Liver (tissue), 8 donors: ENCODE measurements at regions not wholly inside any gene's neighbourhood (a gene's known extent, or its start where the extent isn't known, plus 50 kb on each side); places are given as distances from the start of the nearest gene placed in this dataset.

Experiments used
- DNase-seq: peaks from one replicate; pipeline ENCODE4 v3.0.0-alpha.2; 2017; ENCODE audit warnings: low spot score
- H3K27ac ChIP-seq, 2 donors: one replicate each; pipeline ENCODE4 v1.7.0; 2013; ENCODE audit warnings: inconsistent platforms in 2 of 2, low read length in 2 of 2, control low read depth in 1 of 2, low read depth in 1 of 2, mild to moderate bottlenecking in 1 of 2
- H3K27me3 ChIP-seq, 4 donors: one replicate each; pipeline versions ENCODE4 v1.6.1 to v1.7.0; 2013; ENCODE audit warnings: low read length in 3 of 4, inconsistent platforms in 1 of 4, mild to moderate bottlenecking in 1 of 4, moderate library complexity in 1 of 4; ENCODE audit not compliant: control insufficient read depth in 4 of 4, insufficient read depth in 4 of 4
- H3K36me3 ChIP-seq, 4 donors: one replicate each; pipeline versions ENCODE4 v1.6.1 to v1.7.0; 2013; ENCODE audit warnings: low read length in 3 of 4, mild to moderate bottlenecking in 3 of 4, low read depth in 1 of 4, moderate library complexity in 1 of 4; ENCODE audit not compliant: control insufficient read depth in 4 of 4, insufficient read depth in 3 of 4
- H3K4me1 ChIP-seq, 4 donors: one replicate each; pipeline versions ENCODE4 v1.6.1 to v1.7.0; 2013; ENCODE audit warnings: low read length in 3 of 4, mild to moderate bottlenecking in 3 of 4, moderate library complexity in 1 of 4; ENCODE audit not compliant: control insufficient read depth in 4 of 4, insufficient read depth in 4 of 4
- H3K4me3 ChIP-seq, 3 donors: one replicate each; pipeline versions ENCODE4 v1.6.1 to v1.7.0; 2013; ENCODE audit warnings: low read length in 3 of 3, control low read depth in 1 of 3, low read depth in 1 of 3, mild to moderate bottlenecking in 1 of 3
- H3K9ac ChIP-seq, 2 donors: one replicate each; pipeline ENCODE4 v1.7.0; 2013; ENCODE audit warnings: low read length in 2 of 2, mild to moderate bottlenecking in 2 of 2, moderate library complexity in 2 of 2, control low read depth in 1 of 2, low read depth in 1 of 2
- H3K9me3 ChIP-seq, 4 donors: one replicate each; pipeline versions ENCODE4 v1.6.1 to v1.7.0; 2013; ENCODE audit warnings: low read length in 3 of 4; ENCODE audit not compliant: control insufficient read depth in 4 of 4
- EGR1 ChIP-seq, 2 donors: IDR thresholded peaks; 2 replicates each; pipeline ENCODE4 v1.6.1; 2016 to 2018; ENCODE audit warnings: antibody characterized with exemption in 2 of 2, low read depth in 2 of 2
- FOXA2 ChIP-seq: IDR thresholded peaks from 2 replicates; pipeline ENCODE4 v1.6.1; 2016; ENCODE audit warnings: antibody characterized with exemption
- GABPA ChIP-seq, 2 donors: IDR thresholded peaks in 1 of 2; conservative IDR thresholded peaks in 1 of 2; 2 replicates each; pipeline ENCODE4 v1.6.1; 2016; ENCODE audit warnings: antibody characterized with exemption in 2 of 2, mild to moderate bottlenecking in 1 of 2, moderate library complexity in 1 of 2
- HNF4A ChIP-seq, 2 donors: conservative IDR thresholded peaks; 2 replicates each; pipeline ENCODE4 v1.6.1; 2016; ENCODE audit warnings: antibody characterized with exemption in 2 of 2, mild to moderate bottlenecking in 2 of 2
- JUND ChIP-seq, 2 donors: IDR thresholded peaks; 2 replicates each; pipeline ENCODE4 v1.6.1; 2016; ENCODE audit warnings: antibody characterized with exemption in 2 of 2
- NR2F2 ChIP-seq: IDR thresholded peaks from 2 replicates; pipeline ENCODE4 v1.6.1; 2016; ENCODE audit warnings: antibody characterized with exemption
- RAD21 ChIP-seq, 2 donors: IDR thresholded peaks; 2 replicates each; pipeline ENCODE4 v1.6.1; 2016; ENCODE audit warnings: antibody characterized with exemption in 2 of 2, mild to moderate bottlenecking in 2 of 2
- RXRA ChIP-seq, 2 donors: IDR thresholded peaks; 2 replicates each; pipeline ENCODE4 v1.6.1; 2017 to 2018; ENCODE audit warnings: antibody characterized with exemption in 2 of 2, mild to moderate bottlenecking in 1 of 2
- YY1 ChIP-seq: IDR thresholded peaks from 2 replicates; pipeline ENCODE4 v1.6.1; 2016; ENCODE audit warnings: antibody characterized with exemption, mild to moderate bottlenecking
- WGBS: extraction: QIAGEN DNeasy Blood & Tissue Kit; methylation state at CpG from one replicate; pipeline ENCODE4 v1.1.7; 2013; 5-methylcytosine and 5-hydroxymethylcytosine counted together
- TF ChIP-seq, protein P1 (sequence below): IDR thresholded peaks from 2 replicates; pipeline ENCODE4 v1.6.1; 2016; ENCODE audit warnings: antibody characterized with exemption
- TF ChIP-seq, protein P2 (sequence below): fragments of 150-350 bp; IDR thresholded peaks from 2 replicates; pipeline ENCODE4 v1.5.1; 2017; ENCODE audit warnings: improper control_type of control experiment, low read depth, low read length; ENCODE audit not compliant: missing input control
- TF ChIP-seq, protein P3 (sequence below): IDR thresholded peaks from 2 replicates; pipeline ENCODE4 v1.6.1; 2016; ENCODE audit warnings: antibody characterized with exemption
- TF ChIP-seq, protein P4 (sequence below): IDR thresholded peaks from 2 replicates; pipeline ENCODE4 v1.6.1; 2016; ENCODE audit warnings: antibody characterized with exemption
- donor health status: healthy.
- donor health status: healthy.
- donor health status: healthy.
- donor health status: healthy.
- donor health status: healthy.

DNA sequence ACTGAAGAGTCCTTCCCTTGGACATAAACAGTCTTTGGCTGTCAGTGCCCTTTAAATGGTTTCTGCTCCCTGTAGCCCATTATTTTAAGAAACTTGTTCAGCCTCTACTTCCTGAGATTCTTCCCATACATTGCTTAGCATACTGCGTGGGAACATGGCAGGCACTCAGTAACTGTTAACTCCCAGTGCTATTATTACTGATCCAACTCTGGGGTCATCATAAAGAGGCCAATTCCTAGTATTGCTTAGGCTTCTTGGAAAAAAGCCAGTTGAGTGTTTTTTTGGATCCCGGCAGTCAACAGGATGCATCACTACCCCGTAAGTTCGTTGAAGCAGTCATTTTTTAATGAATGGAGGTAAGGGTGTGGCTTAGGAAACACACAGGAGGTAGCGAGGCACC, 206.2 kb upstream of the ADAMTS9 start:
- DNase-seq = no peak
- H3K4me3 ChIP-seq = no peak overlapping the region
- 75% methylated on average over 5 of the region's 5 CpGs for WGBS
- H3K27ac ChIP-seq = no peak overlapping the region
- no peaks in the 10 kb centered on the region for H3K4me1 ChIP-seq
- TF ChIP-seq FOXA2 (no peak), RAD21 (IDR thresholded peaks at IDR 0.05) (no peak), JUND (IDR thresholded peaks at IDR 0.05) (no peak), RXRA (IDR thresholded peaks at IDR 0.05) (no peak), YY1 (no peak), GABPA (IDR thresholded peaks at IDR 0.05 in 1 of 2, conservative IDR thresholded peaks at IDR 0.05 in 1 of 2) (no peak)
- TF ChIP-seq, protein P1, sequence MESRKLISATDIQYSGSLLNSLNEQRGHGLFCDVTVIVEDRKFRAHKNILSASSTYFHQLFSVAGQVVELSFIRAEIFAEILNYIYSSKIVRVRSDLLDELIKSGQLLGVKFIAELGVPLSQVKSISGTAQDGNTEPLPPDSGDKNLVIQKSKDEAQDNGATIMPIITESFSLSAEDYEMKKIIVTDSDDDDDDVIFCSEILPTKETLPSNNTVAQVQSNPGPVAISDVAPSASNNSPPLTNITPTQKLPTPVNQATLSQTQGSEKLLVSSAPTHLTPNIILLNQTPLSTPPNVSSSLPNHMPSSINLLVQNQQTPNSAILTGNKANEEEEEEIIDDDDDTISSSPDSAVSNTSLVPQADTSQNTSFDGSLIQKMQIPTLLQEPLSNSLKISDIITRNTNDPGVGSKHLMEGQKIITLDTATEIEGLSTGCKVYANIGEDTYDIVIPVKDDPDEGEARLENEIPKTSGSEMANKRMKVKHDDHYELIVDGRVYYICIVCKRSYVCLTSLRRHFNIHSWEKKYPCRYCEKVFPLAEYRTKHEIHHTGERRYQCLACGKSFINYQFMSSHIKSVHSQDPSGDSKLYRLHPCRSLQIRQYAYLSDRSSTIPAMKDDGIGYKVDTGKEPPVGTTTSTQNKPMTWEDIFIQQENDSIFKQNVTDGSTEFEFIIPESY = no peak
- TF ChIP-seq, protein P2, sequence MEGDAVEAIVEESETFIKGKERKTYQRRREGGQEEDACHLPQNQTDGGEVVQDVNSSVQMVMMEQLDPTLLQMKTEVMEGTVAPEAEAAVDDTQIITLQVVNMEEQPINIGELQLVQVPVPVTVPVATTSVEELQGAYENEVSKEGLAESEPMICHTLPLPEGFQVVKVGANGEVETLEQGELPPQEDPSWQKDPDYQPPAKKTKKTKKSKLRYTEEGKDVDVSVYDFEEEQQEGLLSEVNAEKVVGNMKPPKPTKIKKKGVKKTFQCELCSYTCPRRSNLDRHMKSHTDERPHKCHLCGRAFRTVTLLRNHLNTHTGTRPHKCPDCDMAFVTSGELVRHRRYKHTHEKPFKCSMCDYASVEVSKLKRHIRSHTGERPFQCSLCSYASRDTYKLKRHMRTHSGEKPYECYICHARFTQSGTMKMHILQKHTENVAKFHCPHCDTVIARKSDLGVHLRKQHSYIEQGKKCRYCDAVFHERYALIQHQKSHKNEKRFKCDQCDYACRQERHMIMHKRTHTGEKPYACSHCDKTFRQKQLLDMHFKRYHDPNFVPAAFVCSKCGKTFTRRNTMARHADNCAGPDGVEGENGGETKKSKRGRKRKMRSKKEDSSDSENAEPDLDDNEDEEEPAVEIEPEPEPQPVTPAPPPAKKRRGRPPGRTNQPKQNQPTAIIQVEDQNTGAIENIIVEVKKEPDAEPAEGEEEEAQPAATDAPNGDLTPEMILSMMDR = no peak
- H3K9me3 ChIP-seq = no peaks in the 10 kb centered on the region
- H3K36me3 ChIP-seq = no peaks in the 10 kb centered on the region
- H3K9ac ChIP-seq = no peak overlapping the region
- H3K27me3 ChIP-seq = no peaks in the 10 kb centered on the region

DNA sequence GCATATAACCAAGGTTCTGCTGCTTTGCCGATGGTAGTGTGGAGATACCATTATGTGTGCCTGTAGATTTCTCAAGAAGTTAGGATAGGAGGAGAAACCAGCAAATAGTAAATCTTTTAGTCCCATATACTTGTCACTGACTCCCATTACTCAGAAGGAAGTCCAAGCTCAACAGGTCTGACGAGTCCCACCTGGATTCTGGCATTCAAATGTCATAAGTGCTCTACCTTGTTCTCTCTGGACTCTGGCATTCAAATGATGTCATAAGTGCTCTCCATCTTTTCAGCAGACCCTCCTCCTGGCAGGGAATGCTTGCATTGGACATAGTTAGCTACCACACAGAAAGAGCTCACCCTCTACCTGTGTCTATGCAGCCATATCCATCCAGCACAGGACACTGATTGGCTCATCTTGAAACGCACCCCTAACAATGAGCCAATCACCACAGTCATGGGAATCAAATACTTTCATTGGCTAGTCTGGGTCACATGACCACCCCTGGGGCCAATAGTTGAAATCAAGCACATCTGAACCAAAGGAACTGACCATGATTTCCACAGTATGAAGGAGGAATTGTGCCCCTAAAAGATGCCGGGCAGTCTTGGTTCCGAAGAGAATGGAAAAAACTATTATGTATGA, 205.0 kb upstream of the ADAMTS9 start:
- H3K9me3 ChIP-seq = no peaks in the 10 kb centered on the region
- no peaks in the 10 kb centered on the region for H3K36me3 ChIP-seq
- no peaks in the 10 kb centered on the region for H3K4me1 ChIP-seq
- TF ChIP-seq EGR1 (IDR thresholded peaks at IDR 0.05; ENCODE audit: low read depth in 2 of 2) (no peak), YY1 (no peak), RAD21 (IDR thresholded peaks at IDR 0.05) (no peak), HNF4A (conservative IDR thresholded peaks at IDR 0.05) (no peak), NR2F2 (no peak), RXRA (IDR thresholded peaks at IDR 0.05) (no peak)
- TF ChIP-seq, protein P1 = no peak
- TF ChIP-seq, protein P3, sequence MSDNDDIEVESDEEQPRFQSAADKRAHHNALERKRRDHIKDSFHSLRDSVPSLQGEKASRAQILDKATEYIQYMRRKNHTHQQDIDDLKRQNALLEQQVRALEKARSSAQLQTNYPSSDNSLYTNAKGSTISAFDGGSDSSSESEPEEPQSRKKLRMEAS = no peak
- TF ChIP-seq, protein P4, sequence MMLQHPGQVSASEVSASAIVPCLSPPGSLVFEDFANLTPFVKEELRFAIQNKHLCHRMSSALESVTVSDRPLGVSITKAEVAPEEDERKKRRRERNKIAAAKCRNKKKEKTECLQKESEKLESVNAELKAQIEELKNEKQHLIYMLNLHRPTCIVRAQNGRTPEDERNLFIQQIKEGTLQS = no peak
- no peaks in the 10 kb centered on the region for H3K27me3 ChIP-seq
- no peak for DNase-seq
- H3K27ac ChIP-seq = no peak overlapping the region
- H3K4me3 ChIP-seq = no peak overlapping the region
- H3K9ac ChIP-seq = no peak overlapping the region
- 95% methylated on average over 5 of the region's 5 CpGs for WGBS
